Osteocyte (in vitro differentiated cells): ENCODE measurements at regions not wholly inside any gene's neighbourhood (a gene's known extent, or its start where the extent isn't known, plus 50 kb on each side); places are given as distances from the start of the nearest gene placed in this dataset.

ENCODE experiments used
- DNase-seq: peaks from one replicate; pipeline ENCODE4 v3.0.0; 2021; ENCODE audit warnings: mixed read lengths; ENCODE audit not compliant: unreplicated experiment; ENCODE audit errors: extremely low spot score
- H3K27ac Mint-ChIP-seq: one replicate; pipeline ENCODE4 v1.8.0; 2021; ENCODE audit warnings: mild to moderate bottlenecking, mixed read lengths; ENCODE audit not compliant: unreplicated experiment
- H3K27me3 Mint-ChIP-seq: one replicate; pipeline ENCODE4 v1.8.0; 2021; ENCODE audit warnings: mixed read lengths; ENCODE audit not compliant: unreplicated experiment
- H3K36me3 Mint-ChIP-seq: one replicate; pipeline ENCODE4 v1.8.0; 2021; ENCODE audit warnings: mixed read lengths; ENCODE audit not compliant: unreplicated experiment
- H3K4me1 Mint-ChIP-seq: one replicate; pipeline ENCODE4 v1.8.0; 2021; ENCODE audit warnings: mixed read lengths; ENCODE audit not compliant: unreplicated experiment
- H3K4me3 Mint-ChIP-seq: one replicate; pipeline ENCODE4 v1.8.0; 2021; ENCODE audit warnings: mild to moderate bottlenecking, moderate library complexity, mixed read lengths; ENCODE audit not compliant: unreplicated experiment
- H3K9me3 Mint-ChIP-seq: one replicate; pipeline ENCODE4 v1.8.0; 2021; ENCODE audit warnings: mixed read lengths; ENCODE audit not compliant: unreplicated experiment
- TF ChIP-seq, protein P1 (sequence below): fragments of 200-600 bp; sonication (generic); IDR thresholded peaks from 2 replicates; pipeline ENCODE4 v1.5.0; 2021; ENCODE audit warnings: antibody characterized with exemption, mild to moderate bottlenecking, moderate library complexity

DNA sequence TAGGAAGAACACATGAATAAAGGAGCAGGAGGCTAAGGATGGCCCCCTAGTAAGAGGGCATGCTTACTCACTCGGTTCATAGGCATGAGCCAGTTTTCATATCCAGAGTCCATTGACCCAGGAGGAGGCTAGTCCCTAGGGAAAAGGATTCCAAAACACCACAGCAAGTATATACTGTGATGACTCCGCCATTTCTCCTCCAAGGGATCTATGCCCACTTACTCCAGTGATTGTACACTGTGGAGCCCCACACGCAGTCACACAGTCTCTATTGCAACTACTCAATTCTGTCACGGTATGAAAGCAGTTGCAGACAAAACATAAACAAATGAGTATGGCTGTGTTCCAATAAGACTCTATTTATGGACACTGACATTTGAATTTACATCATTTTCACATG is 117.7 kb upstream of the ALDH1B1 start:
- Mint-ChIP-seq H3K27ac (no peak overlapping the region), H3K9me3 (no peaks in the 10 kb centered on the region), H3K4me3 (no peak overlapping the region), H3K27me3 (peaks cover 40% of the 10 kb centered on the region), H3K4me1 (peaks cover 13% of the 10 kb centered on the region), H3K36me3 (no peaks in the 10 kb centered on the region)
- peak; percentile 42 for DNase-seq
- TF ChIP-seq, protein P1, sequence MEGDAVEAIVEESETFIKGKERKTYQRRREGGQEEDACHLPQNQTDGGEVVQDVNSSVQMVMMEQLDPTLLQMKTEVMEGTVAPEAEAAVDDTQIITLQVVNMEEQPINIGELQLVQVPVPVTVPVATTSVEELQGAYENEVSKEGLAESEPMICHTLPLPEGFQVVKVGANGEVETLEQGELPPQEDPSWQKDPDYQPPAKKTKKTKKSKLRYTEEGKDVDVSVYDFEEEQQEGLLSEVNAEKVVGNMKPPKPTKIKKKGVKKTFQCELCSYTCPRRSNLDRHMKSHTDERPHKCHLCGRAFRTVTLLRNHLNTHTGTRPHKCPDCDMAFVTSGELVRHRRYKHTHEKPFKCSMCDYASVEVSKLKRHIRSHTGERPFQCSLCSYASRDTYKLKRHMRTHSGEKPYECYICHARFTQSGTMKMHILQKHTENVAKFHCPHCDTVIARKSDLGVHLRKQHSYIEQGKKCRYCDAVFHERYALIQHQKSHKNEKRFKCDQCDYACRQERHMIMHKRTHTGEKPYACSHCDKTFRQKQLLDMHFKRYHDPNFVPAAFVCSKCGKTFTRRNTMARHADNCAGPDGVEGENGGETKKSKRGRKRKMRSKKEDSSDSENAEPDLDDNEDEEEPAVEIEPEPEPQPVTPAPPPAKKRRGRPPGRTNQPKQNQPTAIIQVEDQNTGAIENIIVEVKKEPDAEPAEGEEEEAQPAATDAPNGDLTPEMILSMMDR = no peak

DNA sequence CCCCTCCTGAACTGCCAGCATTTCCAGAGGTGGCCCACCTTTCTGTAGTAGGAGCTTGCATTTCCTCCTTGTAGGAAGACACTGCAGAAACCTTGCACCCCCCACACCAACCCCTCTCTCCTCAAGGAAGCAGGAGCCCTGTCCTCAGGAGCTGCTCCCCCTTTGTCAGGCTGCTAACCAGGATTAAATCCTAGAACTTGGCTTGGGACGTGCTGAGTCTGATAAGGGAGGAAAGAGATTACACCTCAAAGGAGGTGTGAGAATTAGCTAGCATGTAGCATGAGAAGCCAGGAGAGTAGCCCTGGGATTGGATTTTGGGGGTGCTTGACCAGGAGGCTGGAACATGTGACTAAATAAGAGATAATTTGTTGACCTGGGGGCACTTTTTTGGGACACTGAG is 119.8 kb upstream of the ALDH1B1 start:
- Mint-ChIP-seq H3K9me3 (no peaks in the 10 kb centered on the region), H3K4me3 (no peak overlapping the region), H3K36me3 (no peaks in the 10 kb centered on the region), H3K27me3 (peaks cover 50% of the 10 kb centered on the region), H3K27ac (no peak overlapping the region), H3K4me1 (peaks cover 13% of the 10 kb centered on the region)
- TF ChIP-seq, protein P1 = no peak
- peak; percentile 23 for DNase-seq

DNA sequence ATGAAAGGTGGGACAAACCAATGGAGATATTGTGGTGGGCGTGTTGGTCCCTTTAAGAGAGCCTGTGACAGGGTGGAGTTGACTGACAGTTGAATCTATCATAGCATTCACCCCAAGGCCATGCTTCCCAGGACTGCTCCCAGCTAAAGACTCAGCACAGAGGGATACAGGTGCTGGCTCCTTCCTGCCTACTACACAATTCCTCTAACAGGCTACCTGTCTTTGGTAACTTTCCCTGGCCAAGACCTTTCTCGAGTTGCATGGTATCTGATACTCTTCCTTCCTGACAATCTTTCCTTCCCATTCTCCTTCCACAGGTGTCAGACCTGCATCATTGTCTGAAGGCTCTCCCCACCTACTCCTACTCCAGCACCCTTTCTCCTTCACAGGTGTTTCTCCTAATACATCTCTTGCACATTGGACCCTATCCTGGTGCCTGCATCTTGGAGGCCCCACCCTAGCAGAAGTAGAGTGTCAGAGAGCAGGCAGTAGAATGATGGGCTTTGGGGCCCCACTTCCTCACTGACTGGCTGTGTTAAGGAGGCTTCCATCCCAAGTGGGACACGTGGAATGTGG is 120.7 kb upstream of the ALDH1B1 start:
- Mint-ChIP-seq H3K4me1 (peaks cover 13% of the 10 kb centered on the region), H3K27ac (no peak overlapping the region), H3K9me3 (peaks cover 1% of the 10 kb centered on the region), H3K36me3 (peaks cover under 1% of the 10 kb centered on the region), H3K27me3 (peaks cover 53% of the 10 kb centered on the region), H3K4me3 (no peak overlapping the region)
- TF ChIP-seq, protein P1 = no peak
- DNase-seq = peak; percentile 48

DNA sequence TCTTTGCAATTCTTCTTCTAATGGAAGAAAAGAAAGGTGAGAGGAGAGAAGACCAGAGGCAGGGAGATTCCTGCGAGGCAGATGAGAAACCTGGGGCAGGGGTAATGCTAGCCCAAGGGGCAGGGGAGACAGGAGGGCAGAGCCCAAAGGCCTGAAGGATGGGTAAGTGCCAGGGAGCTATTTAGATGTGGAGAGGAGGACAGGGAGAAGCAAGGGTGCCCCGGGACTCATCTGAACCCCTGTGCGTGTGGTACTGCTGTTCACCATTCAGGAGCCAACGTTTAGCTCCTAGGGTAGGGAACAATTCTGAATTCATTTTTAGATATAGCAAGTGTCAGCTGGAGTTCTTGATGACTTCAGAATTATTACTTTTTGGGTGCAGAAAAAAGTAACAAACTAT is 122.7 kb upstream of the ALDH1B1 start:
- Mint-ChIP-seq H3K9me3 (peaks cover 13% of the 10 kb centered on the region), H3K27me3 (peaks cover 61% of the 10 kb centered on the region), H3K4me1 (peaks cover 4% of the 10 kb centered on the region), H3K4me3 (no peak overlapping the region), H3K36me3 (peaks cover 4% of the 10 kb centered on the region), H3K27ac (no peak overlapping the region)
- TF ChIP-seq, protein P1 = no peak
- DNase-seq = peak; percentile 62

DNA sequence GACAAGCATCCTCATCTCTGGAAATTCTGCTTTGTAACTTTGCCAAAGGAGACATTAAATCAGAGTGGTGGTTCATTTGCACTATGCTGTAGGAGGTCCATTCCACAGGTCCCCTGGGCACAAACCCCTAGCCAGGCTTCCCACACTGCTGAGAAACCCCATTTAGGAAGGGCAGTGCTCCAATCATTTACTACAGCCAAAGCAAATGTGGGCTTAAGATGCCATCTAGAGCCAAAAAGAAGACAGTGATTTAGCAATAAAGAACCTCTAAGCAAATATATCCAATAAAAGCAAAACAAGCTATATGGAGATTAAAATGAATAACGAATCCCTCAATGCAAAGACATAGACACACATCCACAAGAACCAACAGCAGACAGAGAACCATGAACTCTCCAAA is 129.0 kb upstream of the ALDH1B1 start:
- peaks cover 29% of the 10 kb centered on the region for H3K9me3 Mint-ChIP-seq
- H3K4me3 Mint-ChIP-seq = no peak overlapping the region
- H3K27me3 Mint-ChIP-seq = peaks cover 53% of the 10 kb centered on the region
- H3K36me3 Mint-ChIP-seq = peaks cover 4% of the 10 kb centered on the region
- no peak overlapping the region for H3K27ac Mint-ChIP-seq
- no peaks in the 10 kb centered on the region for H3K4me1 Mint-ChIP-seq
- TF ChIP-seq, protein P1 = peak; percentile 57
- DNase-seq = peak; percentile 15
